ENCODE measurements at regions not wholly inside any gene's neighbourhood (a gene's known extent, or its start where the extent isn't known, plus 50 kb on each side); places are given as distances from the start of the nearest gene placed in this dataset.

DNA sequence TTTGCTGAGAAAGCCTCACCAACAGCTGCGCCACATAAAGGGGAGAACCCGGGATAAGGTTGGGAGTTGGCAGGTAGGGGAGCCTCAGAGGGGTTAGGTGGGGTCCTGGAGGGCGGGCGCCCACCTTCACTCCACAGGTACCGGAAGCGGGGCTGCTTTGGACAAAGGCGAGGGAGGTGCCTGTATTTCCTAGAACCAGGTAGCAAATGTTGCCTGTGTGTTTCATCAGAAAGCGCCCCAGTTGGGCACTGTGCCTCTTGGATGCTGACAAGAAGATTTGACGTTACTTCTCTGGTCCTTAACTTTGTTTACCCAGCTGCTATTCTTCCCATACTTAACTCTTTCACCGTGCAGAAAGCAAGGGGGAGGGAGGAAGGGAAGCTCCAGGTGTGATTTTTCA, 278.9 kb downstream of the ZNF536 start:
- TF ChIP-seq, protein P1, sequence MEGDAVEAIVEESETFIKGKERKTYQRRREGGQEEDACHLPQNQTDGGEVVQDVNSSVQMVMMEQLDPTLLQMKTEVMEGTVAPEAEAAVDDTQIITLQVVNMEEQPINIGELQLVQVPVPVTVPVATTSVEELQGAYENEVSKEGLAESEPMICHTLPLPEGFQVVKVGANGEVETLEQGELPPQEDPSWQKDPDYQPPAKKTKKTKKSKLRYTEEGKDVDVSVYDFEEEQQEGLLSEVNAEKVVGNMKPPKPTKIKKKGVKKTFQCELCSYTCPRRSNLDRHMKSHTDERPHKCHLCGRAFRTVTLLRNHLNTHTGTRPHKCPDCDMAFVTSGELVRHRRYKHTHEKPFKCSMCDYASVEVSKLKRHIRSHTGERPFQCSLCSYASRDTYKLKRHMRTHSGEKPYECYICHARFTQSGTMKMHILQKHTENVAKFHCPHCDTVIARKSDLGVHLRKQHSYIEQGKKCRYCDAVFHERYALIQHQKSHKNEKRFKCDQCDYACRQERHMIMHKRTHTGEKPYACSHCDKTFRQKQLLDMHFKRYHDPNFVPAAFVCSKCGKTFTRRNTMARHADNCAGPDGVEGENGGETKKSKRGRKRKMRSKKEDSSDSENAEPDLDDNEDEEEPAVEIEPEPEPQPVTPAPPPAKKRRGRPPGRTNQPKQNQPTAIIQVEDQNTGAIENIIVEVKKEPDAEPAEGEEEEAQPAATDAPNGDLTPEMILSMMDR (conservative IDR thresholded peaks at IDR 0.05 in 1 of 2, IDR thresholded peaks at IDR 0.05 in 1 of 2; ENCODE audit: extremely low read depth in 1 of 2, insufficient read depth in 1 of 2, low read depth in 1 of 2, low read length in 2 of 2) = no peak
- TF ChIP-seq EZH2 (IDR thresholded peaks at IDR 0.05; ENCODE audit: borderline replicate concordance, low read length) = no peak

Measured in mammary epithelial cell (primary cell).